GM10266 (cell line): ENCODE measurements at regions not wholly inside any gene's neighbourhood (a gene's known extent, or its start where the extent isn't known, plus 50 kb on each side); places are given as distances from the start of the nearest gene placed in this dataset.
"Not testable (repeated sequence)": the region's sequence is repeated elsewhere in the genome, so short reads cannot be mapped to it uniquely, and the experiment has no call there.

Experiments
- DNase-seq: peaks from one replicate; pipeline ENCODE4 v3.0.0; 2012; ENCODE audit errors: extremely low spot score
- TF ChIP-seq, protein P1 (sequence below): IDR thresholded peaks from 2 replicates; pipeline ENCODE4 v1.5.1; 2012; ENCODE audit warnings: mild to moderate bottlenecking, low read depth; ENCODE audit not compliant: control insufficient read depth, insufficient read depth; ENCODE audit errors: missing control alignments

DNA sequence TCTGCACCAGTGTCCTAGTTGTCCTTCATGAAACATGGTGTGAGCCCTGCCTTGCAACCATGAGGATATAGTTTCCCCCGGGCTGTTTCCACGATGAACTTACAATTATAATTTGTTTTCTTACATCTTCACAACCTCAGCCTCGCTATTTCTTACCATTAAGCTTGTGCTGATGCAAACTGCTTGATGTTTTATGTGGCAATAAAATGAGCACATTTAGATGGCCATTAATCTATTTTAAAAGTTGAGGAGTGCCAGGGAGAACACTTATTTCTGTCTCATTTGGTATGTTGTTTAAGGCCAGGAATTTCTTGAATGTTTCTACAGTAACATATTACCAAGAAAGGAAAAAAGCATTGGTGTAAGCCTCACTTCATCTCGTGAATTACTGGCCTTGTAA is 214.5 kb upstream of the SLC8A1 start:
- TF ChIP-seq, protein P1, sequence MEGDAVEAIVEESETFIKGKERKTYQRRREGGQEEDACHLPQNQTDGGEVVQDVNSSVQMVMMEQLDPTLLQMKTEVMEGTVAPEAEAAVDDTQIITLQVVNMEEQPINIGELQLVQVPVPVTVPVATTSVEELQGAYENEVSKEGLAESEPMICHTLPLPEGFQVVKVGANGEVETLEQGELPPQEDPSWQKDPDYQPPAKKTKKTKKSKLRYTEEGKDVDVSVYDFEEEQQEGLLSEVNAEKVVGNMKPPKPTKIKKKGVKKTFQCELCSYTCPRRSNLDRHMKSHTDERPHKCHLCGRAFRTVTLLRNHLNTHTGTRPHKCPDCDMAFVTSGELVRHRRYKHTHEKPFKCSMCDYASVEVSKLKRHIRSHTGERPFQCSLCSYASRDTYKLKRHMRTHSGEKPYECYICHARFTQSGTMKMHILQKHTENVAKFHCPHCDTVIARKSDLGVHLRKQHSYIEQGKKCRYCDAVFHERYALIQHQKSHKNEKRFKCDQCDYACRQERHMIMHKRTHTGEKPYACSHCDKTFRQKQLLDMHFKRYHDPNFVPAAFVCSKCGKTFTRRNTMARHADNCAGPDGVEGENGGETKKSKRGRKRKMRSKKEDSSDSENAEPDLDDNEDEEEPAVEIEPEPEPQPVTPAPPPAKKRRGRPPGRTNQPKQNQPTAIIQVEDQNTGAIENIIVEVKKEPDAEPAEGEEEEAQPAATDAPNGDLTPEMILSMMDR, result no peak
- DNase-seq, result no peak

DNA sequence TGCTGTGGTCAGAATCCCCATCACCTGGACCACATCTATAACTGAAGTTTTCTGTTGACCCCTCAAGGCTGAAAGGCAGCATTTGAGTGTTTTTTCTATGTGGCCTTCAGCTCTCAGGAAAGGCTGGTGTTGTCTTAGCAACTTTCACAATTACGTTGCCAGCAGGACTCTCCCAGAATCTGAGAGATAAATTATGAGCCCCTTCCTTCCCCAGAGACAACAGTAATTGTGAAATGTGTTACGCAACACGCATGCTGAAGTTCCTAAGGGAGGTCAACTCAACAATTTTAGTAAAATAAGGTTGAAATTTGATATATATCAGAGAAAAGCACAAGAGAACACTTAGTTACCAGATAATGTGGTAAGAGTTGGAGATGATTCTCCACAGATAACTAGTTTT is 216.5 kb upstream of the SLC8A1 start:
- TF ChIP-seq, protein P1, result no peak
- no peak for DNase-seq

DNA sequence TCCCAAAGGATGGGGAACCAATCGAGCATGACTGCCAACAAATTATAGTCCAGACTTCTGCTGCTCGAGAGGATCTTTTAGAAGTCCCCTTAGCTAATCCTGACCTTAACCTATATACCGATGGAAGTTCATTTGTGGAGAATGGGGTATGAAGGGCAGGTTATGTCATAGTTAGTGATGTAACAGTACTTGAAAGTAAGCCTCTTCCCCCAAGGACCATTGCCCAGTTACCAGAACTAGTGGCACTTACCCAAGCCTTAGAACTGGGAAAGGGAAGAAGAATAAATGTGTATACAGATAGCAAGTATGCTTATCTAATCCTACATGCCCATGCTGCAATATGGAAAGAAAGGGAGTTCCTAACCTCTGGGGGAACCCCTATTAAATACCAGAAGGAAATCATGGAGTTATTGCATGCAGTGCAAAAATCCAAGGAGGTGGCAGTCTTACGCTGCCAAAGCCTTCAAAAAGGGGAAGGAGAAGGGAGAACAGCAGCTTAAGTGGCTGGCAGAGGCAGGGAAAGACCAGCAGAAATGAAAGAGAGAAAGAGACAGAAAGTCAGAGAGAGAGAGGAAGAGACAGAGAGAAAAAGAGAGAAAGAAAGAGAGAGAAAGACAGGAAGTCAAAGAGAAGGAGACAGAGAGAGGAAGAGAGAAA is 224.4 kb upstream of the SLC8A1 start:
- DNase-seq, result not testable (repeated sequence)

DNA sequence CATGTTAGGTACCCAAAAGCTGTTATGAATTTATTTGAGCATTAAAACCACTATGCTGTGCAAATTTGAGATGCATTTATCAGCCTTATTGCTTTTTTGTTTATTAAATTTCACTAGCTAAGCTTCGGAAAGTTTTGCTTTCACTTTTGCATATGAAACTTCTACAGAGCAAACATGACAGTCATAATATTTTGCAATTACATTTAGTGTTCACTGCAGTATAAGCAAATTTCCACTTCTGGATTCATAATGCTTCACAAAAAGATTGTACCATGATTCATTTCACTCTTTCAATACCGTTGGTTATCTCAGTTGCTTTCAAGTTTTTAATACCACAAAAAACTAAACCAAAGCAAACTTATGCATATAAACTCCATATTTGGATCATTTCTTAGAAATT is 228.7 kb upstream of the SLC8A1 start:
- peak; percentile 9 for DNase-seq
- TF ChIP-seq, protein P1, result no peak

DNA sequence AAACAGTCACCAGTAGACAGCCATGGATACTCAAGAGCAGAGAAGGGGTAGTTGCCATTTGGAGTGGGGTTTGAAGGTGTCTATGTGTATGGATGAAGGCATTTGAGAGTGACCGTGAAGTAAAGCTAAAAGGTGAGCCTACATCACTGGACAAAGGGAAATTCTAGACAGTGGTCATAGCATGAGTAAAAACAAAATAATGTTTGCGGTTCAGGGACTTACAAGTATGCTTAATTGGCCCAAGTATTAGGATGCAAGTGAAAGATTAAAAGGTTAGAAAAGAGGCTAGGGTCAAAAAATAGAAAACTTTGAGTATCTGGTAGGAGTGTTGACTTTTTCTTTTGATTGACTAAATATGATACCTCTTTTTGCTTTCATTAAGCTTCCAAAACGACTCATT is 238.1 kb upstream of the SLC8A1 start:
- no peak for DNase-seq
- TF ChIP-seq, protein P1, result no peak

DNA sequence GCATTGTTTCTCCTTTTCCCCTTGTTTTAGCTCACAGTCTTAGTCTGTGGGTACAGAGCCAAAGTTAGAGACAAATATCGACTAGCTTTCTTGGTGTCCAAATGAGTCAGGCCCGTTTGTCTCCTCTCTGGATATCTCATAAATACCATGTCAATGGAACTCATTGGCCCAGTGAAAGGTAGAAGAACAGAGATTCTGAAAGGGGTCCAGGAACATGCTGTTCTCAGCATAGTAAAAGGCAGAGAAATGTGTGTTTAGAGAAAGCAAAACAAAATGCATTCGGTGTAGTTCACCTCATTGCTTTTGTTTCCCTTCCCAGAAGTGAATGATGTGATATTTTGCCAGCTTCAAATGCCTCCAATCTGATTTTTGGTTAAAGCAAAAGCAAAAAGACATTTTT is 238.6 kb upstream of the SLC8A1 start:
- TF ChIP-seq, protein P1, result no peak

DNA sequence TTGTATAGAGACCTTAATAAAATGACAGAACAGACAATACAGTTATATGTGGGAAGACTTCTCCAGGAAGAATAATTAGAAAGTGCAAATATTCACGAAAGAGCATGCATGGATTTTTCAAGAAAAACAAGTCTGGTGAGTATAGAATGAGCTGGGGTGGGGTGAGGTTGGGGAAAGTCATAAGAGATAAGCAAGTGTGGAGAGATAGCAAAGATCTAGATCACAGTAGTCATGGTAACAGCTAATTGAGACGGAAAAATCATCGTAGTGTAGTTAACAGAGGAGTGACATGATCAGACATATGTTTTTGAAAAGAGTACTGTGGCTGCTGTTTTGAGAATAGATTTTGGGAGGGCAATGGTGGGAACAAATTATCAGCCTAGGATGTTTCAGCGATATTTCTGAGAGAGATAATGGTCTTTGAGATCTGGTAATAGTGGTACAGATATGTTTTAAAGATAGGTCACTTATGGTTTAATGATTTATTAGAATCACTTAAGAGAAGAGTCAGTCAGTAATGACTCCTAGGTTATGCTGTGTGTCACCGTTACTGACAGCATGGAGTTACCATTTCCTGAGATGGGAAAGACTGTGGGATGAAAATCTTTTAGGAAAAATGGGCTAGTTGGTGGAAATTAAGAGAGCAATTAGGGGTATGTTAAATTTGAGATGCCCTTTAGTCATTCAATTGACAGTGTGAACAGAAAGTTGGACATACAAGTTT is 248.5 kb upstream of the SLC8A1 start:
- TF ChIP-seq, protein P1, result no peak
- DNase-seq, result no peak

More for the DNA sequence above, 238.6 kb upstream of the SLC8A1 start:
- DNase-seq, result no peak

DNA sequence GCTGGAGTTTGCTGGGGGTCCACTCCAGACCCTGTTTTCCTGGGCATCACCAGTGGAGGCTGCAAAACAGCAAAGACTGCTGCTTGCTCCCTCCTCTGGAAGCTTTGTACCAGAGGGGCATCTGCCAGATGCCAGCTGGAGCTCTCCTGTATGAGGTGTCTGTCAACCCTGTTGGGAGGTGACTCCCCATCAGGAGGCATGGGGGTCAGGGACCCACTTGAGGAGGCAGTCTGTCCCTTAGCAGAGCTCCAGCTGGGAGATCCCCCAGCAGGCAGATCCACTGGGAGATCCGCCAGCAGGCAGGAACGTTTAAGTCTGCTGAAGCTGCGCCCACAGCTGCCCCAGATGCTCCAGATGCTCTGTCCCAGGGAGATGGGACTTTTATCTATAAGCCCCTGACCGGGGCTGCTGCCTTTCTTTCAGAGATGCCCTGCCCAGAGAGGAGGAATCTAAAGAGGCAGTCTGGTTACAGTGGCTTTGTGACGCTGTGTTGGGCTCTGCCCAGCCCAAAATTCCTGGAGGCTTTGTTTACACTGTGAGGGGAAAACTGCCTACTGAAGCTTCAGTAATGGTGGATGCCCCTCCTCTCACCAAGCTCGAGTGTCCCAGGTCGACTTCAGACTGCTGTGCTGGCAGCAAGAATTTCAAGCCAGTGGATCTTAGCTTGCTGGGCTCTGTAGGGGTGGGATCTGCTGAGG is 260.5 kb upstream of the SLC8A1 start:
- DNase-seq, result not testable (repeated sequence)
